Breast epithelium (tissue), 3 donors: ENCODE measurements at regions not wholly inside any gene's neighbourhood (a gene's known extent, or its start where the extent isn't known, plus 50 kb on each side); places are given as distances from the start of the nearest gene placed in this dataset.

ENCODE experiments used
- POLR2A ChIP-seq: fragments of 450-650 bp; IDR thresholded peaks from one replicate; pipeline ENCODE4 v1.6.1; 2016; ENCODE audit warnings: antibody characterized with exemption, mild to moderate bottlenecking, moderate library complexity
- TF ChIP-seq, protein P1 (sequence below), 3 donors: fragments of 450-650 bp; IDR thresholded peaks; one replicate each; pipeline ENCODE4 v1.5.1; 2016 to 2017; ENCODE audit warnings: antibody characterized with exemption in 3 of 3, mild to moderate bottlenecking in 3 of 3, moderate library complexity in 3 of 3

DNA sequence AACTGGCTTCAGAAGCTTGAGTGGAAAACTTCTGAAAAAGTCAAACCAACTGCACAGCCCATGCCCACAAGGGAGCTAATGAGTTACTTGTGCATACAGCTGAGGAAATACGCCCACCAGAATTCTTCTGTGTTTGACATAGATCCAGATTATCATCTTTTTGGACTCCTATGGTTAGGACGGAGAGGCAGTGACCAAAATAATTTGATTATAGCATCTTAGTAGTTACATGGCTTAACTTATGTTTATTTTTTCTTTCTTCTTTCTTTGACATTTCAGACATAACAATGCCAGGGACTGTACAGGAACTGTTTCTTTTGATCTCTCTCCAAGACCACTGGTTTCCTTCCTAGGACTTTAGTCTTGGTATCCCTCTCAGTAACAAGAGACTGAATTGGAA lies 246.1 kb upstream of the RASGRP1 start:
- TF ChIP-seq, protein P1, sequence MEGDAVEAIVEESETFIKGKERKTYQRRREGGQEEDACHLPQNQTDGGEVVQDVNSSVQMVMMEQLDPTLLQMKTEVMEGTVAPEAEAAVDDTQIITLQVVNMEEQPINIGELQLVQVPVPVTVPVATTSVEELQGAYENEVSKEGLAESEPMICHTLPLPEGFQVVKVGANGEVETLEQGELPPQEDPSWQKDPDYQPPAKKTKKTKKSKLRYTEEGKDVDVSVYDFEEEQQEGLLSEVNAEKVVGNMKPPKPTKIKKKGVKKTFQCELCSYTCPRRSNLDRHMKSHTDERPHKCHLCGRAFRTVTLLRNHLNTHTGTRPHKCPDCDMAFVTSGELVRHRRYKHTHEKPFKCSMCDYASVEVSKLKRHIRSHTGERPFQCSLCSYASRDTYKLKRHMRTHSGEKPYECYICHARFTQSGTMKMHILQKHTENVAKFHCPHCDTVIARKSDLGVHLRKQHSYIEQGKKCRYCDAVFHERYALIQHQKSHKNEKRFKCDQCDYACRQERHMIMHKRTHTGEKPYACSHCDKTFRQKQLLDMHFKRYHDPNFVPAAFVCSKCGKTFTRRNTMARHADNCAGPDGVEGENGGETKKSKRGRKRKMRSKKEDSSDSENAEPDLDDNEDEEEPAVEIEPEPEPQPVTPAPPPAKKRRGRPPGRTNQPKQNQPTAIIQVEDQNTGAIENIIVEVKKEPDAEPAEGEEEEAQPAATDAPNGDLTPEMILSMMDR (IDR thresholded peaks at IDR 0.05): no peak
- TF ChIP-seq POLR2A: no peak
